GM21619 (cell line): ENCODE measurements at regions not wholly inside any gene's neighbourhood (a gene's known extent, or its start where the extent isn't known, plus 50 kb on each side); places are given as distances from the start of the nearest gene placed in this dataset.
"Not testable (repeated sequence)": the region's sequence is repeated elsewhere in the genome, so short reads cannot be mapped to it uniquely, and the experiment has no call there.

Experiments
- ATAC-seq: cut with Tn5 transposase; IDR thresholded peaks from one replicate; pipeline ENCODE4 v1.9.1; 2021; ENCODE audit not compliant: unreplicated experiment

DNA sequence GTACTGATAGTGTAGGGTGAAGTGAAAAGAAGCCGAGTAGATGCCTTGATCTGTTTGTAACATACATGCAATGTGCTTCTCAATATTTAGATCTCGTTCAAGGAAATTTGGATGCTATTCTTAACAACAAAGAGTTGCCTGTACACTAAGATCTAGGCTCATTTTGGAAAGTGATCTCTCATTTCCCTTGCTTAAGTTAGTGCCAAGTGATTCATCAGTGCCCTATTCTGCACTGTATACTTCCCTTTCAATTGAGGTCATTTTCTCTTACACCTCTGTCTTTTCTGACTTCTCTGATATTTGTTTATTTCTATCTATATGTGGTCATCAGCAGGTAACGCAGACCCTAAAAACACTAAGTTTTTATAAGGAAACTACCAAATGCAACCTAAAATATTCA lies 528.6 kb upstream of the PTPRD start:
- no peak for ATAC-seq

DNA sequence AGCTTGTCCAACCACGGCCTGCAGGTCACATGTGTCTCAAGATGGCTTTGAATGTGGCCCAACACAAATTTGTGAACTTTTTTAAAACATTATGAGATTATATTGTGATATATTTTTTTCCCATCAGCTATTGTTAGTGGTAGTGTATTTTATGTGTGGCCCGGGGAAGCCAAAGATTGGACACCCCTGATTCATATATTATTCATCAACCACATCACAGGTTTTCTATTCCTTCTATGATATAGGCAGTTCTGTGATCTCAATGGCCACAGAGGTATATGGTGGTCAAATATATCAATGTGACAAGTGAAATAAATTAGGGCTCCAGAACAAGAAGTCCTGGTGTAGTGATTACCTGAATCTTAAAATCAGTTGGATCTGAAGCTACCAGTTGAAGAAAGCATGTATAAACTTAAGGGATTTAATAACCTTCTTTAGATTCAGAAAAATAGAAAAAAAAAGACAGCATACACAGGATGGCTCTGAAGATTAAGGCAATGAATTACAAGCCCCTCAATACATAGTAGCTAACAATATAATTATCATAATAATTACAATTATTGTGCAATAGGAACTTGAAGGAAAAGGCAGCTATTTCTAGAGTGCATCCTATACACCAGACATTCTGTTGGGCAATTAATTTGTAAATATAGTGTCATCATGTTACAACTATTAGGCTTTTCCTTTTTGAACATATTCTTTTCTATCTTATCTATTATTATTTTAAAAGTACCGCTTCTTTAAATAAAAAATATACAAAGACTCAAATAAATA lies 530.4 kb upstream of the PTPRD start:
- no peak for ATAC-seq

DNA sequence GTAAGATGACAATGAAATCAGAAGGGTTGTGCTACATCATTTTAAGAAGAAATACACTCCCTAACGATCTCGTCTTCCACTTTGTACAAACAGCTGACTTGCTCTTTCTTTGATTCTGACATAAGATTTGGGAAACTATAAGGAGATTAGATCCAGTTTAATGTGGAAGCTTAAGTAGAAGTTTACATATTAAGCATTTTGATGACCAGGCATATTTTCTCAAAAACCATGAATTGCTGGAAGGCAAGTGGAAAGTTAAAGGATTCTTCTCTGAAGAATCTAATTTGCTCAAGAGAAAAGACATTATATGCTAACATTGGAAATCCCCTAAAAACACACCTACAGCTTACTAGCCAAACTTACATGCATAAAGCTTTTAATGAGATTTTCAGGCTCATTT lies 531.9 kb upstream of the PTPRD start:
- no peak for ATAC-seq

DNA sequence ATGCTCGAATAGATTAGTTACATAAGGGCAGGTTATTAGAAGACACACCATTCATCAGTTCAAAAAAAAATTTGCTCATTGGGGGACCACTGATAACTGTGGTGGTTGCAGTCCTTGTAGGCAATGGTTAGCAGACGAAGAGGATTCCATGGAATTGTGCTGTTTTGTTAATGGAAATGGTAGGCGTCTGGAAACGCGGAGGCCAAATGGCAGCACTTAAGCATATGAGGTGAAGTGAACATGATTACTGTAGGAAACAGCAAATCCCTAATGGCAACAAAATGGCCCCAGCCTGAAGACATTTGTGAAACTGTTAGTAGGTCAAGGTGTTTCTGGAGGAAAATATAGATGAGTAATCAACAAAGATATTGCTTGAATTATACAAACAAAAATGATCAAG lies 535.4 kb upstream of the PTPRD start:
- no peak for ATAC-seq

DNA sequence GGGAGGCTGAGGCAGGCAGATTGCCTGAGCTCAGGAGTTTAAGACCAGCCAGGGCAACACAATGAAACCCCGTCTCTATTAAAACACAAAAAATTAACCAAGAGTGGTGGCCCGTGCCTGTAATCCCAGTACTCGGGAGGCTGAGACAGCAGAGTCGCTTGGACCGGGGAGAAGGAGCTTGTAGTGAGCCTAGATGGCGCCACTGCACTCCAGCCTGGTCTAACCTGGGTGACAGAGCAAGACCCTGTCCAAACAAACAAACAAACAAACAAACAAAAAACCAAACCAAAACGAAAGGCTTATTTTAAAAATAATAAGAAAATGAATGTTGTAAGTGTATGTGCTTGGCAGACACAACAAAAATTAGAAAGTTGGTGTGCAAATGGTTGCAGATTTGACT lies 536.3 kb upstream of the PTPRD start:
- ATAC-seq, result no peak

DNA sequence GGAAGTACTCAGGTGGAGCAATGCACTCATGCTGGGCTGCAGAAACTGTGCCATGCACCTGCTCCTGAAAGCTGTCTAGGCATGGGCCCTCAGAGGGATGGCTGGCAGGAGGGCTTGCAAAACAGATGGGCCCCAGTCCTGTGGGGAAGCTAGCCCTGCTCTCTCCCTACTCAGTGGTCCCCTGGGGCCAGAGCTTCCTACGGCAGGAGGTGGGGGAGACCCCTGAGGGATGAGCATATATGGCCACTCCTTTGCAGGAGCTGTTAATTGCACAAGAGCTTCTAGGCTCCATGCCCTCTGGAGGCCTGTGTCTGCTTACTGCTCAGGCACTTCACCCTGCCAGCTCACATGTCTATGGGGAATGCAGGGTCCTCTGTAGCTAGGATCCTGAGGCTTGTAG lies 545.3 kb upstream of the PTPRD start:
- no peak for ATAC-seq

DNA sequence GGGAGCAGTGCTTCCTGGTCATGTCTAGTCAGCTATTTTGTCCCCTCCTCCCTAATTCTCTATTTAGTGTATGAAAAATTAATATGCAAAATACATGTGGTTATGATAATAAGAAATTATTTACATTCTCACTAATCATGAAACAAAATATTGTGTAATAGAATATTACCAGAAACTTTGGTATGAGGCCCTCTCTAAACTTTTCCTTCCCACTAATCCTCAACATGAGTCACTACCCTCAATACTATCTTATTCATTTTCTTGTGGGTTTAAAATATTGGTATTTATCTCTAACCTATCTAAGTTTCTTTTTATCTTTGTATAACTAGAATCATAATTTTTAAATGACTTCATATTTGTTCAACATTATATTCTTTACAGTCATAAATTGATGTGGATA lies 545.9 kb upstream of the PTPRD start:
- no peak for ATAC-seq

DNA sequence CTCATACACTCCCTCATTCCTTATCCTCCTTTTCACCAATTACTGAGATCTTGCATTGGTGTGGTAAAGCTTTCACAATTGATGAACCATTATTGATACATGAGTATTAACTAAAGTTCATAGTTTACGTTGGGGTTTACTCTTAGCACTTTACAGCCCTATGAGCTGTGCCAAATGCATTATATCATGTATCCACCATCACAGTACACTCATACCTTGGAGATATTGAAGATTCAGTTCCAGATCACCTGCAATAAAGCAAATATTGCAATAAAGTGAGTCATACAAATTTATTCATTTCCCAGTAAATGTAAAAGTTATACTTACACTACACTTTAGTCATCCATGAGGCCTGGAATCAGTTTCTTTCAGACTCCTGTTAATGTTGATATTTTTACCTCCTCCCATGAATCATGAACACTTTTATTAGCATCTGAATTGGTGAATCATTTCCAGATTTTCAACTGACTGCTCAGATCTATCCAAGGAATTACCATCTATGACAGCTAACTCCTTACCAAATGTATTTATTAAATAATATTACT lies 546.6 kb upstream of the PTPRD start:
- no peak for ATAC-seq

DNA sequence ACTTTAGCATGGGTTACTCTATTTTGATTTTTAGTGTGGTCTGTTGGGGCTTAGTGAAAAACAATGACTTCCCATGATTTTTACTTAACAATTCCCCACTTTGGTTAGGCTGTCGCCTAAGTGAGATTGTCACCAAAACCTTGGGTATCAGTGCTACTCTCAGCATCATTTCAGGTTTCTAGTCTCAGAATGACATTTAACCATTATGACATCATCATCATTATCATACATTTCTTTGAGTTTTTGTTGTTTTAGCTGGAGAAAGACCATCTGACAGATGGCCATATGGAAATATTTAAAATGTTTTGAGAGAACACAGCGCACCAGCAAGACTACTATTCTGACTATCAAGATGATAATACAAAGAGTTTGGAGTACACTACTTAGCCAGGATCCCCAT lies 551.0 kb upstream of the PTPRD start:
- ATAC-seq, result no peak

DNA sequence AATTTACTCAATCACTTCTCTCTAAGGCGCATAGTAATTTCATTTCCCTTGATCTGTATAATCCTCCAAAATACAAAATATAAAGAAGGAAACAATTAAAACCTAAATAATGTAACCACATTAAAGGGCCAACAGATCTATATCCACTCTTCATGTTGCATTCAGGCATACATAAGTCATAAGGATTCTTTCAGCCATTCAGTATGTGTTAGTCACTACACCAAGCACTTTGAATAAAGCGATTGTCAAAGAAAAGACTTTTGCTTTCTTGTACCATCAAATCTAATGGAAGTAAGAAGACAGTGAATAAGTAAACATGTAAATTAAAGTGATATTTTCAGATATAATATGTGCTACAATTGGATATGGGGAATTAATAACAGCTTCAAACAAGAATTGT lies 569.2 kb upstream of the PTPRD start:
- ATAC-seq, result no peak

DNA sequence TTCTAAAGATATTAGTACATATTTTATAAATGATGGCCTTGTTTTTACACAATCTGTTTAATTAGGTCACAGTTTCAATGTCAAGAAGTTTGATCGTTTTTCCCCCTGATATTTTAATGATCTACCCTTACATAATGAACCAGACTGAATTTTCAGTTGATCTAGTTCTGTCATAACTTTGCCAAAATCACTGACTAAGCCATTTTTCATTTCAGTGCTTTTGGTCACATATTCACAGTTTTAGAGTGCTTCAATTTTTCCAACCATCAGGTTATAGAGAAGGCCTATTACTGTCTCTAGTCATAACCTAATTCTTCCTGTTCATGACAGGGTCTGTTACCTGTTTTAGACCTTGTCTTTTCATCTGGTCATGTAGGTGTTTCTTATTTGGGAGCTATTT lies 577.9 kb upstream of the PTPRD start:
- ATAC-seq, result no peak

DNA sequence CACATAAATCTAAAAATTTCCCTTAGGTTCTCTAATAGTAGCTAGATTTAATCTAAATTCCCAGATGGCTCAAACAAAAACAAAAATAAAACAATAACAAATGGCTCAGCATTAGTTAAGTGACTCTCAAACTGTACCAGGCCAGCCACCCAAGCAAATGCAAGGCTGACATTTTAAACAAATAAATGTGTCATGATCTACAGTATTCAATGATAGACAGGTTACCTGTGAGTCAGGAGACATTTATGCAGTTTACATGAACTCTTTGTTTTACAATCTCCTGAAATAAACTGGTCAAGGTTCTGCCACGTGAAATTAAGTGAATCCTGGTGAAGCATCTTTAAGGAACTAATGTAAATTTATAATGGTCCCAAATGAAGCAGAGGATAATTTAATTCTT lies 580.2 kb upstream of the PTPRD start:
- no peak for ATAC-seq

DNA sequence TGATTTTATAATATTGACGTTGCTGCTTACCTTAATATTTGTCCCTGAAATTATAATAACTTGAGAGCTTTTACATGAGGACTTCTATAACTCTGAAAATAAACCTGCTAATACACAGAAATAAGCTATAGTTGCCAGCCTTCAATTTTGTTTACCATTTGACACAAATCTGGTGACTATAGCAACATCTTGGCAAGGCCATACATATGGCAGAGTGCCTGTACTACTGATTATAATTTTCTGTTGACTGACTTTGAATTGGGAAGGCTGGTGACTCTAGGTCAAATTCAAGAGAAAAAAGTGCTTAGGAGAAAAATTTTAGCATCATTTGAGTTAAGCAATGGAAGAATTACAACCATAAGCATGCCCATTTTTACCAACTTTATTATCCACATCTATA lies 581.4 kb upstream of the PTPRD start:
- ATAC-seq, result no peak

DNA sequence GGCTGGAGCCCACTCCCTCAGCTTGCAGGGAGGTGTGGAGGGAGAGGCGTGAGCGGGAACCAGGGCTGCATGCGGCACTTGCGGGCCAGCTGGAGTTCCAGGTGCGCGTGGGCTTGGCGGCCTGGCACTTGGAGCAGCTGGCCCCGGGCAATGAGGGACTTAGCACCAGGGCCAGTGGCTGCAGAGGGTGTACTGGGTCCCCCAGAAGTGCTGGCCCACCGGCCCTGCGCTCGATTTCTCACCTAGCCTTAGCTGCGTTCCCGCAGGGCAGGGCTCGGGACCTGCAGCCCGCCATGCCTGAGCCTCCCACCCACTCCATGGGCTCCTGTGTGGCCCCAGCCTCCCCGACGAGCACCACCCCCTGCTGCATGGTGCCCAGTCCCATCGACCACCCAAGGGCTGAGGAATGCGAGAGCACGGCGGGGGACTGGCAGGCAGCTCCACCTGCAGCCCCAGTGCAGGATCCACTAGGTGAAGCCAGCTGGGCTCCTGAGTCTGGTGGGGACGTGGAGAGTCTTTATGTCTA lies 584.1 kb upstream of the PTPRD start:
- not testable (repeated sequence) for ATAC-seq

DNA sequence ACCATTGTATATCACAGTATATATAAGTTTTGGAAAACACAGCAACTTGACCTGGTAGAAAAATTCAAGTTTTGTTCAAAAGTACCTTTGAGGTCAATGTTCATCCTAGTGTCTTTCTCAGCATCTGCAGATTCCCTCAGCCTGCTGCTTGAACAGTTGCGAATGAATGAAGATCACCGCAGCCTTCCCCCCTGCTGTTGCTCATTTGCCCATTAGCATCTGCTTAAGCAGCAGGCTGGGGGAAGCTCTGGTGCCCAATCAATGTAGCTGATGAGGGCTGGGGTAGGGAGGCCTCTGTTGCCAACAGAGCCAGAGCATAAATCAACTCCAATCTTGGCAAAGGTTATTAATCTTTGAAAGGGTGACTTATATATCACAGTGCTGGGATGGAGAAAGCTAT lies 586.5 kb upstream of the PTPRD start:
- ATAC-seq, result no peak

DNA sequence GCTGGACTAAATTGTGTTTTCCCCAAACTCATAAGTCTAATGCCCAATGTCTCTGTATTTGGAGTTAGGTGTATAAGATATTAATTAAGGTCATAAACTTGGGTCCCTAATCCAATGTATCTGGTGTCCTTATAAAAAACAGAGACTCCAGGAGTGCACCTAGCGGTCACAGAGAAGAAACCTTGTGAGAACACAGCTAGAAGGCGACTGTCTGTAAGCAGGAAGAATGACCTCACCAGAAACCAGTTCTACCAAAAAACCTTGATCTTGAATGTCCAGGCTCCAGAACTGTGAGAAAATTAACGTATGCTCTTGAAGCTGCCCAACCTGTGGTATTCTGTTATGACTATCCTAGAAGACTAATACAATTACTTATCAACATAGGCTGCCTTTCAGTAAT lies 591.7 kb upstream of the PTPRD start:
- no peak for ATAC-seq

DNA sequence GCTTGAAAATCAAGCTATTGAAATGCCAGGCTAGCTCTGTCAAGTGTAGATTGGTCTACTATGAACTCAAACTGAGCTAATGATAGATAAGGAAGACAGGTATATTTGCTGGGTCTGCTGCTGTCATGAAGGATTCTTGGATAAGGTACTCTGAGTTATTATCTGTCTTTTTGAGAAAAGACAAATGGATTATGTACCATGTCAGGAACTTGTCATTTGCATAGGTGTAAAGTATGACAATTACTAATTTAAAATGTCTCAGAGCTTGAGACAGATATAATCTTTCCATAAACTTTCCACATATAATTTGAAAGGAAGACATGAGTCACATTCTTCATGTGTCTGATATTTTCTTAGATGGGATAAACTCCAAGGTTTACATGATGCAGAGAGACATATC lies 594.1 kb upstream of the PTPRD start:
- ATAC-seq, result no peak

DNA sequence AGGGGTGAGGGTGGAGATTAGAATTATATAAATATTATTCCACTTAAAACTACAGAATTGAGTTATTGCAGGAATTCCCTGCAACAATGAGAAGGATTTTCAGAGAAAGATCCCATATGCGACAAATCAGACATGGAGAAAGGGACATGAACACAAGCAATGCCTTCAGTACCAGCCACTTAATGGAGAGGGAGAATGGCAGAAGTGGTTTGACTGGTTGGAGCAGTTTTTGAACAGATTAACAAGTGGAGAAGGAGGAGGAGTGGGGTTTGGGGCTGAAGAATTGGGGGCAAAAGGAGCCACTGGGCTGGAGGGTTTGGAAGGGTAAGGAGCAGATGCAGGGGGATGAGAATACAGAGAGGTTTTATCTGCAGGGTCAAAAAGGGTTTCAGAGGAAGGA lies 620.9 kb upstream of the PTPRD start:
- no peak for ATAC-seq

DNA sequence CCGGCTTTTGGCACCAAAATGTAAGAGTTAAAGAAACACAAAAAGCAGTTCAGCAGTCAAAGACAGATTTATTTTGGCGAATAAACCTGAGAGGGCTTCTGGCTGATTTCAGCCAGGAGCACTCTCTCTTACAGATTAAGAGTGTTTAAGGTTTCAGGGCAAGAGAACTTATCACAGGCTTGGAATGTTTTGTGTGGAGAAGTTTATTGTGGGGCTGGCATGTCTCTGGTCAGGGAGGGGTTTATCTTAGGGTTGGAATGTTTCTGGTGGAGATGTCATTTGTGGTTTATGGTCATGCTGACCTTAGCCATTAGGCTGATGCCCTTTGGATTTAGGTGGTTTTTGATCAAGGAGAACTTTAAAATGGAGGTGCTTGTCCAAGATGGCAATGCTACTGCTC lies 622.3 kb upstream of the PTPRD start:
- ATAC-seq, result no peak

DNA sequence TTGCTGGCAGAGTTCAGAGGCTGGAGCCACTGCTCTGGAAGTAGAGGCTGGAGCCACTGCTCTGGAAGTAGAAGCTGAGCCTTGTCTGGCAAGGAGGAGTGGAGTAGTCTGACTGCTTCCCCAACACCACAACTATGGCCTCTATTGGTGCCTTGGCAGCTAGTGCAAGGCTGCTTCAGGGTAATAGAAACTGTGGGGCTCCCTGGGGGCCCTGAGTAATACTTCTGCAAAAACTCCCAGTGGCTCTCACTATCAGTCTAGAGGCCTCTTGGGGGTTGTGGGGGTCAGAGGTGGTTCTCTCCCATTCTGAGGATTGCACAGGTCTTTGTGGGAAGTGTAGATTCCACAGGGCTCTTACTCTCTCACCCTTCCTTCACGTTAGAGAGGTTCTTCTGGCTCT lies 629.0 kb upstream of the PTPRD start:
- no peak for ATAC-seq

DNA sequence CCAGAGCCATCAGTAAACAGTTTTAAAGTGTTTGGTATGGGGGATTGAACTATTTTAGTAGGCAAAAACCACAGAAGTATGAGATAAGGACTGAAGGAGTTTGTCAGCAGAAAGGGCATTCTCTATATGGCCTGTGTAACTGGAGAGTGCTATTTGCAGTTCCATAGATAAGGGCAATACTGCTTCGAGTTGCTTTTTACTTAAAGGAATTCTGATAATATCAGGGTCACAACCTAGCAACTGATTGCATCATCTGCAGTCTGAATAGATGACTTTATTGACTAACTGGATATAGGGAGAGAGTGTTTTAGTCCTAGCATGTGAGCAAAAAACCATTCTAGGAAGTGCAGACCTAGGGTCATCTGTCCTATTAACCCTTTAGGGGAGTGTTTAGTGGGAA lies 645.2 kb upstream of the PTPRD start:
- no peak for ATAC-seq

DNA sequence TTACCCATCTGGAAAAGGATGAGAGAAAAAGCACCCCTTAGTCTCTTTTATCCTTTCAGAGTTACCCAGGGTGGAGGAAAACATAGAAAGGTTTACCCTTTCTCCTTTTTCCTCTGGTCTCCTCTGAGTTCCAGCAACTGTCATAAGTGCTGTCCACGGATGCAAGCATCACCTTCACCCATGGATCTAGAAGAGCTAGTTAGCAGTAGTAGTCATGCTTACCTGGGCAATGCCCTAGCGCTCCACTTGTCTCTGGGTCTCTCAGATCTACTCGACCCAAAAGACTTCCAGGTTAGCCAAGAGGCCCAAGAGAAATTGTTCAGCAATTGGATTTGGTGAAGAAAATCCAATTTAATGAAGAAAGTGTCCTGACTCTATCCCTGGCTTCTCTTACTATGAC lies 656.2 kb upstream of the PTPRD start:
- no peak for ATAC-seq

DNA sequence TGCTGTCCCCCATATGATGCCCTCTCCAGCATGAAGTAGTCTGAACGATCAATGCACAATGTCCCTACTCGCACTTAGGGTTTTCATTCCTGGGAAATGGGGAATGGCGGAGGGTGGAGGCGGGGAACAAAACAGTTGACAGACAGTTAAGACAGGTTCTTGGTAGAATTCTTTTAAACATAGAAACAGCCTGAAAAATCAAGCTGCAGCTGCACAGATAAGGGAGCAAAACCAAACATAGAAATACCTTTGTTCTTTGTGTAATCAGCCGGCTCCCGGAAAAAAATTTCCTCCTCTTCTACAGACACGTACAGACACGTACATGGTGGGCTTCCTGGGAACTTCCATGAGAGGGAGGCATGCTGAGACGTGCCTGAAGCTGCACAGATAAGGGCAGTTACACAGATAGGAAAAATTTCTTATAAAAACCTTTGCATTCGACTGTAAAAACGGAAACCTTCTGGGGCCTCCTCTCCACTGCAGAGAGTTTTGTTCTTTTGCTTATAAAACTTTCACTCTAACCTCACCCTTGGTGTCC lies 662.4 kb upstream of the PTPRD start:
- ATAC-seq, result no peak
